ENCODE measurements at regions not wholly inside any gene's neighbourhood (a gene's known extent, or its start where the extent isn't known, plus 50 kb on each side); places are given as distances from the start of the nearest gene placed in this dataset.
"Not testable (repeated sequence)": the region's sequence is repeated elsewhere in the genome, so short reads cannot be mapped to it uniquely, and the experiment has no call there.

DNA sequence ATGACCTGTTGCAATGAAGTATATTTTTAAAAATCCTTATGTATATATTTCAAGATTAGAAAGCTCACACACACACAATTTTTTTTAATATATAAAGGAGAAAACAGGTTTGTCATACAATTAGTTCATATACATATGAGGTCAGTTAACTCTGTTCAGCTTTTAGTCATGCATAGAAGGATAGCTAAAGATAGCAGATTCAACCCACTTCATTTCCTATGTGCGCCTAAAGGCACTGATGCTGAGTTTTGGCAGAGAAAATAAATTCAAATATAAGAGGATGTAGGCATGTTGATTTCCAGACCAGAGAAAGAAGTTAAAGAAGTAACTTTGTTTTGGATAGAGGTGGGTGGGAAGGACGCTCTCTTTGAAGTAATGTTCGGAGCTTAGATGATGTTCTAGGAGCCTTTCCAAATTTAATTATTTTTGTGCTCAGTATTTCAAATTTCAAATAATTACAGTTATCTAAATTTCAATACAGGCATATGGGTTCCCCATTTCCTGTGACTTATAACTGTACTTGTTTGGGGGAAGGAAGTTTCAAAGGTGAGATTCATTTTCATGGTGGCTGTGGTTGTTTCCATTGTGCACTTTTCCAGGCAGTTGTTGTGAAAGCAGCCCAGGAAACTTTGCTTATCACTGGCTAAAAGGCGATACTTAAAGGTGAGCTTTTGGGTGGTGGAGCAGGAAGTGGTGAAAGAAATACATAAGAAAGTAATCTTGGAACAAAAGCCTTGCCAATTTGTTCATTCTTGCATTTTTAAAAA is 523.4 kb upstream of the FANCL start:
- no peak for DNase-seq (ENCODE audit: low read depth in 2 of 3, low spot score in 1 of 3)

GRCh38 chr2:58762176-58762781 is 521.2 kb upstream of the FANCL start:
- DNase-seq (ENCODE audit: low read depth in 2 of 3, low spot score in 1 of 3): peak in 2 of 3 donors; percentile 3

DNA sequence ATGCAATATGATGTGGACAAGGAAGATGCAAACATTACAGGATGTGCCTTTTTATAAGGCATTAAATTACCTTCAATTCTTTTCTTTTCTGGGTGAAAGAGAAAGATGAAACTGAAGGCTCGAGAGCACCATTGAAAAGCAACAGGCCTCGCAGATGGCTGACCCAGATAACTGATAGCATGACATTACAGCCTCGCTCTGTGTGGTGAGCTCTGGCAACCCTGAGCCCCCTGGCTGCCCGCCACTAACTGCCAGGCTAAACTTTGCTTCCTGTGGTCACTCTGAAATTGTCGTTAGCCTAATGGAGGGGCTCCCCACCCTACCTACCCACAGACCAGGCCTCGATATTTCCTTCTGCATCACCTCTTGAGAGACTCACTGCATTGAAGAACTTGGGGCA is 516.8 kb upstream of the FANCL start:
- DNase-seq (ENCODE audit: low read depth in 2 of 3, low spot score in 1 of 3): no peak

DNA sequence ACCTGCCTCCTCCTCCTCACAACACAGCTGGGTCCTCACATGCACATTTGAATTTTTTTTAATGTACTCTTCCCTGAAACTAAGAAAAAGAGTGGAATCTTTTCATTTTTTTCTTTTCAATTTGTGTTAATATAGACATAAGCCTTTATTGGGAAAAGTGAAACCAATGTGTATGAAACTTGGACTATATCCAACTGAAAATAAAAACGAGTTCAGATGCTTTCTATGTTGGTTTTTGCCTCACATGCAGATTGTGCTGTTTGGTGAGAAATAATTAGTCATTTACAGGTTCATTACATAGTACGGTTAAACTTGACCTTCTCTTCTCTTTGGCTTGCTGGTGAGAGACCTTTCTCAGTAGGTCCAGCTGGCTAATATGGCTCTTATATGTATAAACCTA is 515.2 kb upstream of the FANCL start:
- no peak for DNase-seq (ENCODE audit: low read depth in 2 of 3, low spot score in 1 of 3)

DNA sequence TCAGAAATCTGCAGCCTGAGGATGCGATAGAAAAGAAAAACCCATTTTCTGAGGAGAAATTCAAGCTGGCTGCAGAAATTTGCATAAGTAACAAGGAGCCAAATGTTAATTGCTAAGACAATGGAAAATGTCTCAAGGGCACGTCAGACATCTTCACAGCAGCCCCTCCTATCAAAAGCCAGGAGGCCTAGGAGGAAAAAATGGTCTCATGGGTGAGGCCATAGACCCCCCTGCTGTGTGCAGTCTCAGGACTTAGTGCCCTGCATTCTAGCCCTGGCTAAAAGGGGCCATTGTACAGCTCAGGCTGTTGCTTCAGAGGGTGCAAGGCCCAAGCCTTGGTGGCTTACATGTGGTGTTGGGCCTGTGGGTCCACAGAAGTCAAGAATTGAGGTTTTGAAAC is 511.4 kb upstream of the FANCL start:
- DNase-seq (ENCODE audit: low read depth in 2 of 3, low spot score in 1 of 3): not testable (repeated sequence)

DNA sequence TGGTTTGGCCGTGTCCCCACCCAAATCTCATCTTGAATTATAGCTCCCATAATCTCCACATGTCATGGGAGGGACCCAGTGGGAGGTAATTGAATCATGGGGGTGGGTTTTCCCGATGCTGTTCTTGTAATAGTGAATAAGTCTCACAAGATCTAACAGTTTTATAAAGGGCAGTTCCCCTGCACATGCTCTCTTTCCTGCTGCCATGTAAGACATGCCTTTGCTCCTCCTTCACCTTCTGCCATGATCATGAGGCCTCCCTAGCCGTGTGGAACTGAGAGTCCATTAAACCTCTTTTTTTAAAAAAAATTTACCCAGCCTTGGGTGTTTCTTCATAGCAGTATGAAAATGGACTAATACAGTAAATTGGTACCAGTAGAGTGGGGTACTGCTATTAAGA is 510.6 kb upstream of the FANCL start:
- not testable (repeated sequence) for DNase-seq (ENCODE audit: low read depth in 2 of 3, low spot score in 1 of 3)

DNA sequence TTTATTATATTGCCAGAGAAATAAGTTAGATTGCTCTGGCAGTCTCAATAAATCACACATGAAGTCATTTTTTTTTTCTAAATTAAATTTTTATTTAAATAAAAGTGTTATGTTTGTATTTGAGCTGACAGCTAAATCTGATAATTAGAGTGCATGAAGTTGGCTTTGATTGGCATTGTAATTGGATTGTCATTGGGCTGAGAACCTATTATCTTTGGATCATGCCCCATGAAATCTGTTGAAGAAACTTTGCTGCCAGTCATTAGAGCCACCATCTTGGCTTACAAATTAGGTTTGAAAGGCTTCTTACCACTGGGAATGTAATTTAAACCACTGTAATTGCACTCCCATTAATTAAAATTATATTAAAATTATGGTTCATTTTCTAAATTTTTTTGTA is 507.9 kb upstream of the FANCL start:
- no peak for DNase-seq (ENCODE audit: low read depth in 2 of 3, low spot score in 1 of 3)

- DNase-seq (ENCODE audit: low read depth in 2 of 3, low spot score in 1 of 3): not testable (repeated sequence)
These were observed 504.2 kb upstream of the FANCL start for GRCh38 chr2:58745334-58745733.

DNA sequence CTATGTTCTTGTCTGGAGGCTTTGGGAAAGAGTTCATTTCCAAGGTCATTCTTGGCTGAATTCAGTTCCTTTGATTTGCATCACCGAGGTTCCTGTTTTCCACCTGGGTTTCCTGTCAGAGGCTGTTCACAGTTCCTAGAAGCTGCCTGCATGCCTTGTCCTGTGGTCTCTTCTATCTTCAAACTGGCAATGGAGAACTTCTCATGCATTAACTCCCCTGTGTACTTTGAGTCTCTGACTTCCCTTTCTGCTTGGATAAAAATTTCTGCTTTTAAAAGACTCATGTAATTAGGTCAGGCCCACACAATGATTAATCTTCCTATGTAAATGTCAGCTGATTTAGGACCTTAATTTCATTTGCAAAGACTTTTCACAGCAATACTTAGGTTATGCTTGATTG is 499.3 kb upstream of the FANCL start:
- DNase-seq (ENCODE audit: low read depth in 2 of 3, low spot score in 1 of 3): no peak

GRCh38 chr2:58739033-58739432 is 497.9 kb upstream of the FANCL start:
- DNase-seq (ENCODE audit: low read depth in 2 of 3, low spot score in 1 of 3): no peak

GRCh38 chr2:58734365-58734764 is 493.2 kb upstream of the FANCL start:
- DNase-seq (ENCODE audit: low read depth in 2 of 3, low spot score in 1 of 3): no peak

GRCh38 chr2:58732999-58733398 is 491.9 kb upstream of the FANCL start:
- no peak for DNase-seq (ENCODE audit: low read depth in 2 of 3, low spot score in 1 of 3)

GRCh38 chr2:58731488-58731869 is 490.4 kb upstream of the FANCL start:
- DNase-seq (ENCODE audit: low read depth in 2 of 3, low spot score in 1 of 3): no peak

- DNase-seq (ENCODE audit: low read depth in 2 of 3, low spot score in 1 of 3): no peak
These were observed 489.8 kb upstream of the FANCL start for GRCh38 chr2:58730764-58731487.

DNA sequence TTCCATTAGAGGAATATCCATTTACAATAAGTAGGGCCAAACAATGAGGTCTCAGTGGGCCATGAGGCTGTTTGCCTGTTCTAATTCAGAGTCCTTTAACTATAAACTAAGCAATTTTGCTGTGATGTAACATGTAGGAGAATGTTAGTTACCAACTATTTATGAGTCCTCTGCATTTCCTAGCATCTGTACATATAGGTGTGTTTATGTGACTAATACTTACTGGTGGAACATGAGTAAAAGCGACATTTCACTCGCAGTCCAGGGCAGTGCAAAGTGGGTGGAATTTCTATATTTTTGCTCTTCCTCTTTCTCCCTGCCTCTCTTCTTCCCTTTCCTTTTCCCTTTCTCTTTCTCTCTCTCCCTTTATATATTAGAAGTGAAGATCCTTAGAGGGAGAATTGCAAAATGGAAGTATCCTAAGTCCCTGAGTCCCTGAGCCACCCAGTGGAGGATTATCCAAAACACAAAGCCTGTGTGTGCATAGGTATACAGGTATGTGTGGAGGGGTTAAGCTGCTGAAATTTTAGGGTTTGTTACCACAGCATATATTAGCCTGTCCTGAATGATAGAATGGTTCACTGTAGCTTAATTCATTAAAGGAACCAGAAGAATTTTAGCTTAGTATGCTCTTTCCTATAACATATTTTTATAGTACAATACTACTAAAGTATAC is 487.0 kb upstream of the FANCL start:
- no peak for DNase-seq (ENCODE audit: low read depth in 2 of 3, low spot score in 1 of 3)

- DNase-seq (ENCODE audit: low read depth in 2 of 3, low spot score in 1 of 3): no peak
These were observed 480.9 kb upstream of the FANCL start for GRCh38 chr2:58721912-58722591.

- no peak for DNase-seq (ENCODE audit: low read depth in 2 of 3, low spot score in 1 of 3)
These were observed 479.9 kb upstream of the FANCL start for GRCh38 chr2:58720770-58721697.

DNA sequence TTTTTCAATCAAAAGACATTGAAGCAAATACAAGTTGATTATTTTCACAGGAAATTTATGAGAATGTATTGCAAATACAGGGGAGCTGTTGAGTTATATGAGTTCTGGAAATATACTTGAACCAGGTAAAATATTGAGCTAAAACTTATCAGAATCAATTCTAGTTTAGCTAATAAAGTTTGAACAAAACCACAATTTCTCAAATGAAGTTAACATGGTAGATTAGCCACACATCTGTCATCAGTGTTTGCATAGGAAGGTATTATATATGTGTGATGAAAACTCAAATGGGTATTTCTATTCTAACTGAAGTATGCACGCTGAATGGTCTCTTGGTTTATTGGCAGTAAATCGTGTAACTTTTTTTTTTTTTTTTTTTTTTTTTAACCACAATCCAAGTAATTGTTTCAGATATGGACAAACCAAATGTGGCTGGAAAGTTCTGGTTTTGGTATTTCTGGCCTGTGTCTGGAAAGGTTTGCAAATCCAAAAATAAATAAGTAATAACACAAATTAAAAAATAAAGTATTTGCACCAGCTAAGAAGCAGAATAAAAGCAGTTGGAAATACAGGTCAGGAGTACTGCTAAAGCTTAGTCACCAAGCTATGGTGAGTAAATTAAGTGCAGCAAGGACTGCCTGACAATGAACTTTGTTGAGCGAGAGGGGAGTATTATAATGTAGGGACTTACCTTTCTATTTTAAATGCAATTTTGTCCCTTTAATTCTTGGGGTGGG is 479.1 kb upstream of the FANCL start:
- no peak for DNase-seq (ENCODE audit: low read depth in 2 of 3, low spot score in 1 of 3)

DNA sequence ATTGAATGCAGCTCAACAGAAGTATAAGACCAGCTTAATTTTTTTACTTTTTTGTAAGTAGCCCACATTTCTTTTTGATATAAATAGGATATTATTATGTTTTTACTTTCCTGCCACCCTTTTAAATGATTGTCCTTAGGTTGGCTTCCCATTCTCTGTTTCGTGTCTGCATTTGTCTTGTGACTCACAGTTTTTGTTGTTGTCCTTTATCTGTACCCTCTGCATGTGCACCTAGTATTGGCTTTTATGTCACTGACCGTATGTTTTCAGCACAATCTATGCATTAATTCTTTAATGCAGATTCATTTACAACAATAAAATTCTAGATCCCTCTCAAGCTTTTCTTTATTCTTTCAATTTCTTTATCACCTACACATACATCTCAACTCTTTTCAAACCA is 474.2 kb upstream of the FANCL start:
- no peak for DNase-seq (ENCODE audit: low read depth in 2 of 3, low spot score in 1 of 3)
